ENCODE measurements at regions not wholly inside any gene's neighbourhood (a gene's known extent, or its start where the extent isn't known, plus 50 kb on each side); places are given as distances from the start of the nearest gene placed in this dataset.

DNA sequence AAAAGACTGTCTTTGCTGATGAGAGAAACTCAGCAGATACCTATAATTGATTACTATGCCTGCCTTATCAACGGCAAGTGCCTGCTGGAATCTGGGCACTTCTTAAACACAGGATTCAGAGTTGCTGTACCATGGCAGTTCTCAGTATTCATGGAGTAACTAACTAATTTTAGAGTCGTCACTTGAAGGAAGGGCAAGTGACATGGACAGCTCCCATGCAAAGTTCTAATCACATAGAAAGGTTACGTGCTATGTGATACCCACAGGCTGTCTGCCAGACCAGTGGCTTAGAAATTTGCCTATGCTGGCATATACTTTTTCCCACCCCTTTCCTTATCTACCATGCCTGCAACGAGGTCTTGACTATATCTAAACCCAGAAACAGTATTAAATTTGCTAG, 931.1 kb upstream of the TENM3 start:
- DNase-seq (ENCODE audit: low spot score): peak; percentile 5

DNA sequence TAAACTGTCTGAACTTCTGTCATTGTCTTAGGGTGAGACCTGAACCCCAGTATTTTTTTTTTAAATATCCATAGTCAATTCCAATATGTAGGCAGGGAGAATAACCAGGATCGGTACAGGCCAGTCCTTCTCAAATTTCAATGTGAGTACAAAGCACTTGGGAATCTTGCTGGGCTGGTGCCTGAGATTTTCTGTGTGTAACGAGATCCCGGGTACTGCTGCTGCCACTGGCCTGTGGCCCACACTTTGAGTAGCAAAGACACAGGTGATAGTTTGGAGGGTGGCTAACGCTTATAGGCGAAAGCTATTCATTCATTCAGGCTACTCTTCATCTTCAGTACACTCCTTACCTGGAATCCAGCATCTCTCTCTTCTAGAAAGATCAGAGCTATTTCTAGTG, 923.6 kb upstream of the TENM3 start:
- no peak for DNase-seq (ENCODE audit: low spot score)

DNA sequence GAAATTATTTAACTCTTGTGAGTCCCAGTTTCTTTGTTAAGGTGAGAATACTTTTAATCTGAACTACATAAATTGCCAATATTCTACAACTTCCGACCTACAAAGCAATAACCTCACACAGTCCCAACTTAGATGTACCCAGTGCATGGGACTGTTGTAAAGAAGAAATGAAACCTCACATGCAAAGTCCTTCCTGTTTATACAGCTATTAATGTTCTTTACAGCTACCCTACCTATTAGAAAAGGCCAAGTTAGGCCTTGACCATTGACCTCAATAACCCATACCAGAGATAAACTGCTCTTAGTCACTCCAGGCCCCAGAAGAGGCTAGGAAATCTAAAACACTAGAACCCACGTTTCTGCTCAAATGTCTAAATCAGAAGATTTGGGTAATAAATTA, 920.1 kb upstream of the TENM3 start:
- no peak for DNase-seq (ENCODE audit: low spot score)

DNA sequence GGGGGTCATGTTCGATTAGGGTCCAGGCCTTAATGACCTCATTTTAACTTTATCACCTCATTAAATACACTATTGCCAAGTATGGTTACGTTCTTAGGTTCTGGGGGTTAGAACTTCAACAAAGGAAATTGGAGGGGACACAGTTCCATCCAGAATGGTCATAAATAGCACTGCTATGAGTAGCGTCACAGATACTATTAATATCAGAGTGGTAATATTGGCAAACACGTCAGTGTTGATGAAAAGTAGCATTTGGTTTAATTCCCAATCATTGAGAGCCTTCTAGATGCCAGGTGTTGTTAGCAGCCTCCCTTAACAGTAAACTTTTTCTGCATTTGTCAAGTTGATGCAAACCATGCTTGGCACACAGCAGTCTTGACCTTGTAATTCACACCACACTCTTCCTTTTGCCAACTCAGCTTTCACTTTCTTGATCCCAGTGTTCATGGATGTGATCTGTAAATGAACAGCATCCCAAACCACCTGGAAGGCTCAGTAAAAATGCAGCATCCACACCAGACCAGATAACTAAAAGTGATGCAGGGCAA, 912.5 kb upstream of the TENM3 start:
- DNase-seq (ENCODE audit: low spot score): no peak

DNA sequence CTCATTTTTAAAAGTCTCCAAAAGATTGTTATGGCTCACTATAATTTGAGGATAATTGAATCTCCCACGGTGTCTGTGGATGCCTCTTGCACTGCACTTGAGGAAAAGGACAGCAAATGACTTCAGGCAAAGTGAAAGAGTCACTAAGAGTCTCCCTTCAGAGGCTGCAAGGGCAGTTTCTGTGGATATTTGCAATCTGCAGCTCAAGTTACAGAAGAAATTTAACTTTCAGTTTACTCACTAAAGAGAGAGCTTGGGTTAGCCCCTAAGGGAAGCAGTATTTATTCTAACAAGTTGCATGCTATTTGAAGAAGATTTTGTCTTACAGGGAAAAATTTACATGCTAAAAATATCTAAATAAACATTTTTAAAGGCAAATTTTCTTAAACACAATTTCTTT, 912.0 kb upstream of the TENM3 start:
- no peak for DNase-seq (ENCODE audit: low spot score)

DNA sequence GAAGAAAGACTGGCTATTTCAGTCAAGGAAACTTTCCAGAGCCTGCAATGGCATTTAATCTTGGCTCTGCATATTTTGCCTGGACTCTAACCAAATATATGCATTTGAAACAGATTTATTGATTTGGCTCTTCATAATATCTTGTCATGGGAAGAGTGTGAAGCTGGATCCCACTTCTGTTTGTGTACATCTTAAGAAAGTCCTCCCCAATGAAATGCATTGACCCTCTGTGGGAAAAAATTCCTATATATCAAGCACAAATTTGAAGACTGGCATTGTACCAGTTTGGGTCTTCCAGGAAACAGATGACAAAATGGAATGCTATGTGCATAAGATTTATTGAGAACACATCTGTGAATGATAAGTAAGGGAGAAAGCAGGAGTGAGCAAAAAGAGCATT, 897.3 kb upstream of the TENM3 start:
- no peak for DNase-seq (ENCODE audit: low spot score)

DNA sequence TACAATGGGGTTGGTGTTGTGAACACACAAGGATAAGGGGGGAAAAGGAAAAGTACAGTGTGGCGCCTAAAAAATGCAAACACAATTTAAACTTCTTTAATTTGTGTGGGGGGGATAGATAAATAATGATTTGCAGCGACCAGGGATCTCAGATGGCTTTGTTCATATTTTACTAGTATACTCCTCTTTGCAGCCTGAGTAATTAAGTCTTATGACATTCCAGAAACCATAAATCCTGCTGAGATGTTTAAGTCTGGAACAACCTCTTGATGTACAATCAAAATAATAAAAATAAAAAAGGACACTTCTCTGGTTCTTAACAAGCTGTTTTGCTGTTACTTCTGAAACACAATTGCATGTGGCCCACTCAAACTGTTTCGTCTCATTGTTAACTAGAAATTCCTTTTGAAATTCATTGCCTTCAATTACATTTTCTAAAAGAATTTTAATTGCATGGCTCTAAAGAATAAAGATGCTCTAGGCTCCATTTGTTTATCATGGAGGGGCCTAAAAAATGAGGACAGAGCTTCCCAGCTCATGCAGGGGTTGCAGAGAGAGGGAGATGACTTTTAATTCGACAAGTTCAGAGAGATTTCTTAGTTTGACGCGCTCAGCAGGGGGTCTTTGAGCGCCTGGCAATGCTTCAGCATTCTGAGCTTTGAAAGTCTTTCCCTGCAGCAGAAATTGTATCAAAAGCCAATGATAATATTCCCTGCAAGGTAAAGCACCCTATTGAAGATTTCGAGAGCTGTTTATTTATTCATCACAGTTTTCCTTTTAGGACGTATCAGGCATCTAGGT, 892.4 kb upstream of the TENM3 start:
- no peak for DNase-seq (ENCODE audit: low spot score)

DNA sequence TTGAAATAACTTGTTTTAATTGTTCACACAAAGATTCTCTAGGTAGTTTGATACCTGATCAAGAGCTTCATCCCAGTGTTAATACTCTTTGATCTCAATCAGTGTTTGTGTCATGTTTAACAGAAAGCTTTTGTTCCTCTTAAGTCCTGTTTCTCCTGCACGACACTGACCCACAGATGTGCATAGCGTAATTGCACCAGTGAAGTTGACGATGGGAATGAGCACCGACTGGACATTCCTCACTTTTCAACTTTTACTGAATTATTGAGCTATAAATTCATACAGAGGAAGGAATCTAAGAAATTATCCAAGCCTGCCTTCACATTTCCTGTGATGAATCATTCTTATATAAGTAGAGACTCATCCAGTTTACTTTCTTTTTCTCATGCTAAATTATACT, 878.7 kb upstream of the TENM3 start:
- no peak for DNase-seq (ENCODE audit: low spot score)

DNA sequence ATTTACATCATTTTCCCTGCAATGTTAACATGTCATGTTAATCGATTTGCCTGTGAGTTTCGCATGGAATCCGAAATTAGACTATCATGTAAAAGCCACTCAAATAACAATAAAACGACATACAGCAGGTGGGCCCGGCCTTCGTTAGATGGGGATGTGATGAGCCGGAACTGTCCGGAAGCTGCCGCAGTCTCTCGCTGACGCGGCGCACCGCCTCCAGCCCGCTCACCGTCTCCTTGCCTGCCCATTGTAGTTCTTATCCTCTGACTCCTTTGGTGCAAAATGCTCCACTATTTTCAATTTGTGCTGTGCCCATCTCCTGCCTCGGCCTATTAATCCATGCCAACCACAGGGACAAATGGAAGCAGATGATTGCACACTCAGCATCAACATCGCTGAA, 877.5 kb upstream of the TENM3 start:
- DNase-seq (ENCODE audit: low spot score): no peak

DNA sequence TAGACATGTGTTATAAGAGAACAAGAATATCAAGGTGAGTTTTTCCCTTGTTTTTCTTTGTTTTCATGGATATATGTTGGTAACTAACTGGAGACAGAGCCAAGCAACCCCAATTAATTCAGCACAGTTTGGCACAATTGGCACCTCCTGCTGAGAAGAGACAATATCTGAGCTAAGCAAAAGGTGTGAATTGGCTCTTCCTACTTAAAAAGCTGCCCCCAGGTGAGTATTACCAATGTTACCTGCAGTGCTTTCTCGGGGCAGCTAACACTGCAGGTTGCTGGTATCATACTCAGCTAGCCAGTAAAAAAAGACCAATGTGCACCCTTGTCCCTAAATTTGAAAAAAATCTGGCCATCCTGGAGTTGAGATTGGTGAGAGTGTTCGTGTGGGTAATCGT, 871.2 kb upstream of the TENM3 start:
- no peak for DNase-seq (ENCODE audit: low spot score)

DNA sequence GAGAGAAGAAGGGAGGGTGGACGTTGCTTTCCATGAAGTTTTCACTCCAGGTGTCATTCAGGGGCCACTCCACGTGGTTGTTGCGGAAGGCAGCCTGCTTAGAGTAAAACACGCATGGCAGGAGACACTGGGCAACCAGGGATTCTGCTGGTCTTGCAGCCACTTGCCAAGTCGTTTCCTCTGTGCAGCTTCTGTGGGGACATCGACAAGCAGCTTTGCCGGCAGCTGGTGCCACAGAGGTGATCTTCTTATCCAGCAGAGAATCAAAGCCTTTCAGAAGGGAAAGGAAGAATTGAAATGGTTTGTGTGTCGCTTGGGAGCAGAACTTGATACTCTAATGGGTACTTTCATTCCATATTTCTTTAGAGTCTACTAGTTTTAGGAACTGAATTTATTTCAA, 867.1 kb upstream of the TENM3 start:
- DNase-seq (ENCODE audit: low spot score): no peak

DNA sequence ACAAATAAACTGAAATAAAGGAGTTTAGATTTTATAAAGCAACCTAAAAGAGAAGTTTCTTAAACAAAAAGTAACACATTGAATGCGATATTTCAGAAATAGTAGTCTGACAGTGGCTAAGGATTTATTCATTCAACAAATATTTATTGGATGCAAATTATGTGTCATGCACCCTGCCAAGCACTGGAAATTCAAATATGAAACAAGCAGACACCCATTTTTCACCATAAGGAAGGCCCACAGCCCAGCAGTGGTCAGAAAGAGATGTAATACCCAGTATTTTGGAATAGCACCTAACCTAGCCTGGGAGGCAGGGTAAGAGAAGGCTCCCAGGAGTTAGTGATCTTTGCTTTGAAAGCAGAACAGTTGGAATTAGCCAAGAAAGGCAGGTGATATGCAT, 855.1 kb upstream of the TENM3 start:
- DNase-seq (ENCODE audit: low spot score): no peak

DNA sequence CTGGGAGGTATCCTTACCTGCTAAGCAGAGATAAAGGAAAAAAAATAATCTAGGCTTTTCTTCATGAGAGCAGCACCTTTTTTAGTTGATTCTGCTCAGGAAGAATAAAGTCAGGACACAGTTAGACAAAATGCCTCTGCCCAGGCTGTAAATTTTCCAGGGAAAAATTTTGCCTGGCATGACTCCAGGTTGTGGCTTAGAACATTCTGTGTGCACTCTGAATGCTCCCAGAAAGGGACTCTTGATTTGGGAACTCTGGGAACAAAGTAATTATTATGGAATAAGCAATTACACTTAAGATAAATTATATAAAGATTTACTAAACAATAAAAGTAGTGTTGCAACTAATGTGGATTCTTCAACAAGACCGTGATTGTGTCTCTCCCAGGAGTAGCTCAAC, 826.2 kb upstream of the TENM3 start:
- no peak for DNase-seq (ENCODE audit: low spot score)

DNA sequence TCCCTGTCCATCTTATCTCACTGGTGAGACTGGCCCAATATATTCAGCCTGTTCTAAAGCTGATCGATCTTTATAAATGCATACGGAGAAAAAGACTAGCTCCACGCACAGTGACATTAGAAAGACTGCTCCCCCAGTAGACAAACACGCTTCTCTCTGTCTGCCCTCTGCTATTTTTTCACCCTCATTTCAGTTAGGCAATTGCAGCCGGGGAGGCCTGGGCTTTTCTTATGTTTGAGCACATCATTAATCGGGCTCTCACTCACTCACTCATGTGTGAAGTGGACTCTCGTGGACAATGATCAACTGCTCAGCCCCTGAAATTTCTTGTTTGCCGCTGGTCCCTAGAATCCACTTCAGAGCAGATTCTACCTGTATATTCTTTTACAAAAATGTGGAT, 824.7 kb upstream of the TENM3 start:
- DNase-seq (ENCODE audit: low spot score): no peak

DNA sequence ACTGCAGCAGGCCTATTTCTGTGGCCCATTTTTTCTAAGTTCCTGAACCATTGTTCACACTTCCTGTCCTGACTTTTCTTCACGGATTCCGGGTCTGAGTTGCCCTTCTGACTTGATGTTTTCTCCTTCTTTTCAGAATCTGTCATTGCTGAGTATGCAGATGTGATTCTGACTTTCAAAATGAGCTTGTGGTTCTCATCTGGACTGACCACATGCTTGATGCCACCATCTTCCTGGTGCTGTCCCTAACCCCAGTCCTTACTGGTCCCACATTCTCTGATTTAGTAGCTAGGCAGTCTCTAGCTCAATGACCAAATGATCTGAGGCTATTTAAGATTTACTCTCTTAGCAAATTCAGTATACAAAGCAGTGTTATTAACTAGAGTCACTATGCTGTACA, 822.3 kb upstream of the TENM3 start:
- DNase-seq (ENCODE audit: low spot score): no peak

DNA sequence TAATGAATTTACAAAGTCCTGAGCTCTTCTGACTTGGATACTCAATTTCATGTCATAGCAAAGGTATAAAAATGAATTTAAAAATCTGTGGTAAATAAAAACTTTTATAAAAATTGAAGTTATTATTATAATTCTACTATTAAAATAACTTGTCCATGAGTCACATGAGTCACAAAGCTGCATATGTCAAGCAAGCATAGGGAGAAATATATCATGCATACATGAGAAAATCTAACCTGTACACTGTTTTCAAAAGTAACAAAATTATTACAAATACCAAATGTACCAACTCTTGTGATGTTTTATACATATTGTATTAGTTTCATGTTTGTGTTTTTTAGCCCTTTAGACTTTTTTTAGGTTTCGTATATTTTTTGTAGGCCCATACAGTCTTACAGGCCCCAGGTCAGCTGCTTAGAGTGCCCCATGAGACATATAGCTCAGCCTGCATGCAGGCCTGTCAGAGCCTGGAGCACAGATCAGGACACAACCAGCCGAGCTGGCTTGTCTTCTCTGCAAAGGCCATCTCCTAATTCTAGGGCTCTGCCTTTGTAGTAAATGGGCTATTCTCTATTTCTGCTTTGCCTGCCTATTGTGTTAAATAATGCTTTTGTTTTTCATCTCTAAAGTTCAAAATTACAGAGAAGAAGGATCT, 818.7 kb upstream of the TENM3 start:
- no peak for DNase-seq (ENCODE audit: low spot score)

DNA sequence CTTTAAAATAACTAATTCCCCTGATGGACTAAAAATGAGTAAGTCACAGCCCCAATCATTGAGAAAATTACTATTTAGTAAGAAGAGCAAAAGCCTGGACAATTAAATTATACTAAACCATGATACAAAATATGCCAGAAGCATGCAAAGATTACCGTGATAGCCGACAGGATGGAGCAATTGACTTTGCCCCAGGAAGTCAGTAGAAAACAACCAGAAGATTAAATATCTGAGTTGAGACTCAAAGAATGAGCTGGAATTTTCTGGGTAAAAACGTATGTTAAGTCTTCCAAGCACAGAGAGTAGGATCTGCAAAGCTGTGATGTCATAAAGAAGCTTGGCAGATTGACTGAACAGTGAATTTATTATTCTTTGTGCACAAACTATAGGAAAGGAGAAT, 816.1 kb upstream of the TENM3 start:
- no peak for DNase-seq (ENCODE audit: low spot score)

DNA sequence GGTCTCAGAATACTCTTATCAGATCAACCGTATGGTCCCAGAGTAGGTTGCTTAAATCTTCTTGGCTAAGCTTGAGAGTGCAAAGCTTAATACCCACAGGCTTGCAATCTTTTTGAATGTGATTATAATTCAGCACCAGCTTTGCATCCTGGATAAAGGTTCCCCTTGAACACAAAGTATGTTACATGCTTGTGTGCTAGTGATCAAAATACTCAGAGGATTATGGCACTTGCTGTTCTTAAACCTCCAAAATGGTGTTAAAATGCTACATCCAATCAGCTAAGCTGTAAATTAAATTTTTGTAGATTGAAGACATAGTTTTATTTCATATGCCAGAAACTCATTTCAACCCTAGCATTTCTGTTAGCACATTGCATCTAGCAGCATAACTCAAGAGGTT, 812.2 kb upstream of the TENM3 start:
- no peak for DNase-seq (ENCODE audit: low spot score)

DNA sequence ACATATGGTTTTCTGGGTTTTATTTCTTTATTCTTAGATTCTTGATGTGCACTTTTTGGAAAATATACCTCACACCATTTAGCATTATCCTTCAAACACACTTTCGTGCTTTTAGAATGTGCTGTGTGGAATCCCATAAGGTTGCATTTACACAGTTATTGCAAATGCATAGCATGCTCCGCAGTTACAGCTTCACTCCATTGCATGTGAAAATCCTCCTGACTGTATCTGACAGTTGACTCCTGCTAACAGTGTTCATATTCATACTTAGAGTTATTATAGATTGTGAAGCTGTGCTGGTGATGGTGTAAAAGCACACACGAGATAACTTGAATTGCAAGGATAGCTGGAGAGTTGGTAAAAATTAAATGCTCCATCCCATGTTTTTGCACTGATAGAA, 811.5 kb upstream of the TENM3 start:
- DNase-seq (ENCODE audit: low spot score): no peak

DNA sequence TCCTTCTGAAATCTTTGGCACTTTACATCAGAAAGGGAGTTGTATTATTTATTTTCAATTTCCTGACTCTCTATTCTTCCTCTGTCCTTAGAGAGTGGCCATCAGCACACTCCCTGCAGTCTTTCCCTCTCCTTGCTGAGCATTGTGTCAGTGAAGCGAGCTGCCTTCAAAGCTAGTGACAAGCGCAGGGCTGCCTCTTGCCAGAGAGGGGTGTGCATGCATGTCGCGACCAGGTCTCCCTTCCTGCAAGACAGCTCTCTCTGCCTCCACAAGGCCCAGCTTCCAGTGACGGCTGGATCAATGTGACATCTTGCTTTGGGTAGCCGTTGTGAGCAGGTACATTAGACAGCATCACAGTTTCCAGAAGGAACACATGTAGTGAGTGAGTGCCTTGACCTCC, 810.9 kb upstream of the TENM3 start:
- no peak for DNase-seq (ENCODE audit: low spot score)

DNA sequence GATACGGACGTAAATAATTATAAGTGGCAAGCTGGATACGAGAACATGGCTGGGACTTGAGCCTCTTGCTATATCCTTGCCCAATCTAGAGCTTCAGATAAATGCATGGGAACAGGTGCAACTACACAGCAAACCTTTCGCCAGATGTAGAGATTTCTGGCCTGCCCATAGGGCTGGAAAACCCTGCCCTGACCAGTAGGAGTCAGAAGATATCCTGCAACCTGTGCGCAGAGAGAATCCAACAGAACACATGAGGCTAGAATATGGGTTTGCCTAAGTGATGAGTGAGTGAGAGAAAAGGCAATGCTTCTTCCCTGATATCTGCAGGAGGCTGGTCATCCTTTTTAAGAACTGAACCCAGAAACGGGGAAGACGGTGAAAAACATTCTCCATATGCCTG, 805.3 kb upstream of the TENM3 start:
- no peak for DNase-seq (ENCODE audit: low spot score)

DNA sequence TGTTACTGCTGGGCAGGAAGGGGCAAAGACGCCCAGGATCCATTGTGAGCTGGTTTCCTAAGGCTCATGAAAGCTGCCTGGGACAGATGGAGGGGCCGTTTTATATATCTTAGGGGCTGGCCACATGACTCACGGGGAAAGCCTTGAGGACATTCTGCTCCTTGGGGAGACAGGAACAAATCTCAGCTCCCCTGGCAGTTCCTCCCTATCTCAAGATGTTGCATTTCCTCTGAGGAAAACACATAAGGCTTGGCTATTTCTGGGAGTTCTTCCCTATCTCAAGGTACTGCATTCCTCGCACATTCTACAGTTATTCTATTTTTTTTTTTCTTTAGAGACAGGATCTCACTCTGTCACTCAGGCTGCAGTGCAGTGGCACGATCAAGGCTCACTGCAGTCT, 804.6 kb upstream of the TENM3 start:
- DNase-seq (ENCODE audit: low spot score): no peak

DNA sequence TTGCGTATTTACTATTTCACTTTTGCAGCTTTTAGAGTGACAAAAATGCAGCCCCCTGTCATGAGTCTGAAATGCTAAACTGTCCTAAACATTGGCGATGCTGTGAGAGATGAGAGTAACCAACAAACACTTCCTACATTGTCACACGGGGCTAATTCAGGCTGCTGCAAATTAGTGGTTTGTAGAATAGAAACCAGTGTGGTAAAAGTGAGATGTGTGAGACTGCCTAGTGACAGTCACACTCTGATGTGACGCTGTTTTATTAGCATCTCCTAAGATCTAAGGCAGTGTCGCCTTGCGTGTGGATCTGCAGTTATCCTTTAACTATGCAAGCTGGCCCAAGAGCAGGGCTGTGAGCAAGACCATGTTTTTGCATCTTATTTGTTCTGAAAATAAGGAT, 800.2 kb upstream of the TENM3 start:
- no peak for DNase-seq (ENCODE audit: low spot score)
